ENCODE measurements at regions not wholly inside any gene's neighbourhood (a gene's known extent, or its start where the extent isn't known, plus 50 kb on each side); places are given as distances from the start of the nearest gene placed in this dataset.

GRCh38 chr4:23290656-23291055 is 597.9 kb downstream of the GBA3 start:
- TF ChIP-seq, protein P1, sequence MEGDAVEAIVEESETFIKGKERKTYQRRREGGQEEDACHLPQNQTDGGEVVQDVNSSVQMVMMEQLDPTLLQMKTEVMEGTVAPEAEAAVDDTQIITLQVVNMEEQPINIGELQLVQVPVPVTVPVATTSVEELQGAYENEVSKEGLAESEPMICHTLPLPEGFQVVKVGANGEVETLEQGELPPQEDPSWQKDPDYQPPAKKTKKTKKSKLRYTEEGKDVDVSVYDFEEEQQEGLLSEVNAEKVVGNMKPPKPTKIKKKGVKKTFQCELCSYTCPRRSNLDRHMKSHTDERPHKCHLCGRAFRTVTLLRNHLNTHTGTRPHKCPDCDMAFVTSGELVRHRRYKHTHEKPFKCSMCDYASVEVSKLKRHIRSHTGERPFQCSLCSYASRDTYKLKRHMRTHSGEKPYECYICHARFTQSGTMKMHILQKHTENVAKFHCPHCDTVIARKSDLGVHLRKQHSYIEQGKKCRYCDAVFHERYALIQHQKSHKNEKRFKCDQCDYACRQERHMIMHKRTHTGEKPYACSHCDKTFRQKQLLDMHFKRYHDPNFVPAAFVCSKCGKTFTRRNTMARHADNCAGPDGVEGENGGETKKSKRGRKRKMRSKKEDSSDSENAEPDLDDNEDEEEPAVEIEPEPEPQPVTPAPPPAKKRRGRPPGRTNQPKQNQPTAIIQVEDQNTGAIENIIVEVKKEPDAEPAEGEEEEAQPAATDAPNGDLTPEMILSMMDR (IDR thresholded peaks at IDR 0.05), result no peak
- TF ChIP-seq POLR2A (IDR thresholded peaks at IDR 0.05), result no peak
